B cell (primary cell): ENCODE measurements at regions not wholly inside any gene's neighbourhood (a gene's known extent, or its start where the extent isn't known, plus 50 kb on each side); places are given as distances from the start of the nearest gene placed in this dataset.

Source experiments
- CTCF ChIP-seq: fragments of 200-600 bp; IDR thresholded peaks from one replicate; pipeline ENCODE4 v1.8.0; 2022; ENCODE audit warnings: antibody characterized with exemption, mild to moderate bottlenecking
- EZH2 ChIP-seq: IDR thresholded peaks from 2 replicates; pipeline ENCODE4 v1.6.1; 2012; ENCODE audit warnings: borderline replicate concordance, low read depth, mild to moderate bottlenecking, moderate library complexity, low read length; ENCODE audit not compliant: insufficient read depth, poor library complexity, severe bottlenecking

GRCh38 chr5:13472842-13473241 is 471.6 kb downstream of the DNAH5 start:
- TF ChIP-seq CTCF: no peak
- no peak for TF ChIP-seq EZH2
